ENCODE measurements at regions not wholly inside any gene's neighbourhood (a gene's known extent, or its start where the extent isn't known, plus 50 kb on each side); places are given as distances from the start of the nearest gene placed in this dataset.

DNA sequence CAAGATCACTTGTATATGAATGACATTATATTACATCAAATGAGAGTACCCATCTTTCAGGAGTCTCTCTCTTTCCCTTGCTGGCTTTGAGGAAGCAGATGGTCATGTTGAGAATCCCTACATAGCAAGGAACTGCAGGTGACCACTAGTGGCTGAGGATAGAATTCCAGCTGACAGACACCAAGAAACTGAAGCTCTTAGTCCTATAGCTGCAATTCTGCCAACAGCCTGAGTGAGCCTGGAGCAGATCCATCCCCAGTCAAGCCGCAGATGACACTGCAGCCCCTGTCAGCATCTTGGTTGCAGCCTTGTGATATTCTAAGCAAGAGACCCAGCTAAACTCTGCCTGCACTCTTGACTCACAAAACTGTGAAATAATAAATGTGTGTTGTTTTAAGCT is 531.5 kb downstream of the CSNK1G3 start:
- no peak for TF ChIP-seq YY1 (IDR thresholded peaks at IDR 0.05)
- no peak for TF ChIP-seq REST (IDR thresholded peaks at IDR 0.05)
- TF ChIP-seq, protein P1, sequence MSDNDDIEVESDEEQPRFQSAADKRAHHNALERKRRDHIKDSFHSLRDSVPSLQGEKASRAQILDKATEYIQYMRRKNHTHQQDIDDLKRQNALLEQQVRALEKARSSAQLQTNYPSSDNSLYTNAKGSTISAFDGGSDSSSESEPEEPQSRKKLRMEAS (IDR thresholded peaks at IDR 0.05), result no peak
- no peak for TF ChIP-seq FOXA2 (IDR thresholded peaks at IDR 0.05)
- TF ChIP-seq HNF4G (IDR thresholded peaks at IDR 0.05), result no peak
- TF ChIP-seq, protein P2, sequence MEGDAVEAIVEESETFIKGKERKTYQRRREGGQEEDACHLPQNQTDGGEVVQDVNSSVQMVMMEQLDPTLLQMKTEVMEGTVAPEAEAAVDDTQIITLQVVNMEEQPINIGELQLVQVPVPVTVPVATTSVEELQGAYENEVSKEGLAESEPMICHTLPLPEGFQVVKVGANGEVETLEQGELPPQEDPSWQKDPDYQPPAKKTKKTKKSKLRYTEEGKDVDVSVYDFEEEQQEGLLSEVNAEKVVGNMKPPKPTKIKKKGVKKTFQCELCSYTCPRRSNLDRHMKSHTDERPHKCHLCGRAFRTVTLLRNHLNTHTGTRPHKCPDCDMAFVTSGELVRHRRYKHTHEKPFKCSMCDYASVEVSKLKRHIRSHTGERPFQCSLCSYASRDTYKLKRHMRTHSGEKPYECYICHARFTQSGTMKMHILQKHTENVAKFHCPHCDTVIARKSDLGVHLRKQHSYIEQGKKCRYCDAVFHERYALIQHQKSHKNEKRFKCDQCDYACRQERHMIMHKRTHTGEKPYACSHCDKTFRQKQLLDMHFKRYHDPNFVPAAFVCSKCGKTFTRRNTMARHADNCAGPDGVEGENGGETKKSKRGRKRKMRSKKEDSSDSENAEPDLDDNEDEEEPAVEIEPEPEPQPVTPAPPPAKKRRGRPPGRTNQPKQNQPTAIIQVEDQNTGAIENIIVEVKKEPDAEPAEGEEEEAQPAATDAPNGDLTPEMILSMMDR (IDR thresholded peaks at IDR 0.05; ENCODE audit: low read depth, low read length, missing input control), result no peak
- no peak for TF ChIP-seq RAD21 (IDR thresholded peaks at IDR 0.05)
- no peak for TF ChIP-seq RXRA (IDR thresholded peaks at IDR 0.05)
- no peak for TF ChIP-seq NR2F2 (IDR thresholded peaks at IDR 0.05)
- TF ChIP-seq, protein P3, sequence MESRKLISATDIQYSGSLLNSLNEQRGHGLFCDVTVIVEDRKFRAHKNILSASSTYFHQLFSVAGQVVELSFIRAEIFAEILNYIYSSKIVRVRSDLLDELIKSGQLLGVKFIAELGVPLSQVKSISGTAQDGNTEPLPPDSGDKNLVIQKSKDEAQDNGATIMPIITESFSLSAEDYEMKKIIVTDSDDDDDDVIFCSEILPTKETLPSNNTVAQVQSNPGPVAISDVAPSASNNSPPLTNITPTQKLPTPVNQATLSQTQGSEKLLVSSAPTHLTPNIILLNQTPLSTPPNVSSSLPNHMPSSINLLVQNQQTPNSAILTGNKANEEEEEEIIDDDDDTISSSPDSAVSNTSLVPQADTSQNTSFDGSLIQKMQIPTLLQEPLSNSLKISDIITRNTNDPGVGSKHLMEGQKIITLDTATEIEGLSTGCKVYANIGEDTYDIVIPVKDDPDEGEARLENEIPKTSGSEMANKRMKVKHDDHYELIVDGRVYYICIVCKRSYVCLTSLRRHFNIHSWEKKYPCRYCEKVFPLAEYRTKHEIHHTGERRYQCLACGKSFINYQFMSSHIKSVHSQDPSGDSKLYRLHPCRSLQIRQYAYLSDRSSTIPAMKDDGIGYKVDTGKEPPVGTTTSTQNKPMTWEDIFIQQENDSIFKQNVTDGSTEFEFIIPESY (IDR thresholded peaks at IDR 0.05), result no peak
- TF ChIP-seq FOXA1 (IDR thresholded peaks at IDR 0.05), result no peak
- no peaks in the 10 kb centered on the region for H3K27me3 ChIP-seq (ENCODE audit: control insufficient read depth in 4 of 4, insufficient read depth in 4 of 4, low read length in 3 of 4)
- H3K4me3 ChIP-seq (ENCODE audit: low read depth in 1 of 3, low read length in 3 of 3), result no peak overlapping the region
- H3K9ac ChIP-seq (ENCODE audit: low read depth in 1 of 2, low read length in 2 of 2), result no peak overlapping the region
- WGBS, result 97% methylated on average over 1 of the region's 1 CpG
- peaks cover 0 to 4% (median 0%) of the 10 kb centered on the region in 4 donors for H3K4me1 ChIP-seq (ENCODE audit: control insufficient read depth in 4 of 4, insufficient read depth in 4 of 4, low read length in 3 of 4)
- H3K36me3 ChIP-seq (ENCODE audit: control insufficient read depth in 4 of 4, insufficient read depth in 3 of 4, low read depth in 1 of 4, low read length in 3 of 4), result no peaks in the 10 kb centered on the region
- H3K9me3 ChIP-seq (ENCODE audit: control insufficient read depth in 4 of 4, low read length in 3 of 4), result no peaks in the 10 kb centered on the region
- H3K27ac ChIP-seq (ENCODE audit: low read depth in 1 of 2, low read length in 2 of 2), result no peak overlapping the region
- DNase-seq (ENCODE audit: low spot score), result no peak

- Histone ChIP-seq H3K27ac (ENCODE audit: low read depth in 1 of 2, low read length in 2 of 2) (no peak overlapping the region), H3K4me1 (ENCODE audit: control insufficient read depth in 4 of 4, insufficient read depth in 4 of 4, low read length in 3 of 4) (peaks cover 0 to 4% (median 0%) of the 10 kb centered on the region in 4 donors), H3K27me3 (ENCODE audit: control insufficient read depth in 4 of 4, insufficient read depth in 4 of 4, low read length in 3 of 4) (no peaks in the 10 kb centered on the region), H3K9ac (ENCODE audit: low read depth in 1 of 2, low read length in 2 of 2) (peak overlapping the region in 1 of 2 donors; percentile 38), H3K4me3 (ENCODE audit: low read depth in 1 of 3, low read length in 3 of 3) (no peak overlapping the region), H3K9me3 (ENCODE audit: control insufficient read depth in 4 of 4, low read length in 3 of 4) (no peaks in the 10 kb centered on the region), H3K36me3 (ENCODE audit: control insufficient read depth in 4 of 4, insufficient read depth in 3 of 4, low read depth in 1 of 4, low read length in 3 of 4) (no peaks in the 10 kb centered on the region)
- TF ChIP-seq RAD21 (IDR thresholded peaks at IDR 0.05), result peak in 1 of 2 donors; percentile 7
- peak in 1 of 2 donors; percentile 26 for TF ChIP-seq HNF4A (conservative IDR thresholded peaks at IDR 0.05)
- TF ChIP-seq RXRA (IDR thresholded peaks at IDR 0.05), result no peak
- 26% methylated on average over 3 of the region's 3 CpGs for WGBS
- no peak for DNase-seq (ENCODE audit: low spot score)
Measured at GRCh38 chr5:124040799-124041198, 528.8 kb downstream of the CSNK1G3 start.
